NCI-H526 (cell line): ENCODE measurements at regions not wholly inside any gene's neighbourhood (a gene's known extent, or its start where the extent isn't known, plus 50 kb on each side); places are given as distances from the start of the nearest gene placed in this dataset.

ENCODE experiments used
- DNase-seq, 2 experiments: peaks; one replicate each; lab custom pipeline; 2025; lab: John Stamatoyannopoulos, UW

DNA sequence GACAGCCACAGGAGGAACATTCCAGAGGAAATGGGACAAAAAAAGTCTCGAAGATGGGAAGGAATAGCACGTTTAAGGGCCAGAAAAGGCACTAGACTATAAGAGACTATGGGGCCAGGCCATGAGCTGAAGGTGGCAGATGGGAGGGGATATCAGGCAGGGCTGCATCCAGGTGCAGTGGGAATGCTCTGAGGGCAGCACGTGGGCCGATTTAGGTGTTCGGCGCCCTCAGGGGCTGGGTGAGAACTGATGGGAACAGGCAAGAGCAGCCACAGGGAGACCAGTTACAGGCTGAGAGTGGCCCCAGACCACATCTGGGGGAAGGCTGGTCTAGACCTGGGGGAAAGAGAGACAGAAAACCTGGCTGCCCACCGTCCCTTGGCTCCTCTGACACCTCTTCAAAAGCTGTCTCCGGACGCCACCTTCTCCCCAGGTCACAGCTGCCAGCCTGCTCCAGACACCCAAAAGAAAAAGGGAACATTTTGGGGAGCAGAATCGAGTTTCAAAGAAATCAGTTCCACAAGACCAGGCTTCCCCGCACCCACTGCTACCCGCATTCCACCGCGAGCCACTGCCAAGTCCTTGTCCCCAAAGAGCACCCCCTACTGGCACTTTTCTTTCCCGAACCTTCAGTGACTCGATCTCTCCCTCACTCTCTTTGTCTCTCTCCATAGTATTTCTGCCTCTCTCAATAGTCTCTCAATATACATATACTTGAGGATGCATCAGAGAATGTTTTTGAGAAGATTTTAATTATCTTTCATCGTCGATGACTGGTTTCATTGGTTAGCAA lies 190.1 kb upstream of the AGAP1 start:
- peak in 1 of 2 experiments; percentile 8 for DNase-seq

DNA sequence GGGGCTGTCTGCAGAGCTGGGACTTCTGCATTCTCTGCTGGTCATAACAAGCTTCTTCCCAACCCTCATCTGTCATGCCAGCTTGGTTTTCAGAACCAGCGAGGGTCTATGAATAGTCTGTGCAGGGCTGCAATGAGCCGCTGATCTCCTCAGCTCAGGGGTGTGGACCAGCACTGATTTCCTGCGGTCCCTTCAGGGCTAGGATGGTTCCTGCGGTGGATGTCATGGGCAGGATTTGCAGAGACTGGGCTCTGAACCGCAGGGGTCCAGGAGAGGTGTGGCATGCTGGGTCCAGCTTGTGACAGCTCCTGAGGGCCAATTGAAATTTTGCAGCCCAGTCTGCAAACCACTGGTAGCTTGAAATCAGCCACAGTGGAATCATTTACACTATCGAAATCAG lies 188.2 kb upstream of the AGAP1 start:
- DNase-seq, result no peak

DNA sequence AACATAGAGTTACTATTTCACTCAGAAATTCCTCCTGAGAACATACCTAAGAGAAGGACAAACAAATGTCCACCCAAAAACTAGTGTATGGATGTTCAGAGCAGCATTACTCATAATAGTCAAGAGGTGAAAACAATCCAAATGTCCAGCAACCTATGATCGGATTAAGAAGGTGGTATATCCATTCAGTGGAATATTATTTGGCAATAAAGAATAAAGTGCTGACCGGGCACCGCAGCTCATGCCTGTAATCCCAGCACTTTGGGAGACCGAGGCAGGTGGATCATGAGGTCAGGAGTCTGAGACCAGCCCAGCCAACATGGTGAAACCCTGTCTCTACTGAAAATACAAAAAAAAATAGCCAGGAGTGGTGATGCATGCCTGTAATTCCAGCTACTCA lies 182.8 kb upstream of the AGAP1 start:
- no peak for DNase-seq

DNA sequence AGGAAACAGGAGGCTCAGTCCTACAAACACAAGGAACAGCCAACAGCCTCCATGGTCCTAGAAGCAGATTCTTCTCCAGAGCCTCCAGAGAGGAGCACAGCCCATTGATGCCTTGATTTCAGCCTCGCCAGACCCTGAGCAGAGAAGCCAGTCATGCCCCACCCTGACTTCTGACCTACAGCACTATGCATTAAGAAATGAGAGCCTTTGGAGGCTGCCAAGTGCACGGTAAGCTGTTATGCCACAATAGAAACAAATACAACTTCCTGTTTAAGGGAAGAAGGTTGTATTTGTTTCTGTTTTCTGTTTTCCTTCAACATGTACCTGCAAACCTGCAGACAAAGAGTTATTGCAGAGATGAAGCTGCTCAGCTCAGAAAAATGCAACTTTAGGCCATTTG lies 181.3 kb upstream of the AGAP1 start:
- DNase-seq, result no peak

DNA sequence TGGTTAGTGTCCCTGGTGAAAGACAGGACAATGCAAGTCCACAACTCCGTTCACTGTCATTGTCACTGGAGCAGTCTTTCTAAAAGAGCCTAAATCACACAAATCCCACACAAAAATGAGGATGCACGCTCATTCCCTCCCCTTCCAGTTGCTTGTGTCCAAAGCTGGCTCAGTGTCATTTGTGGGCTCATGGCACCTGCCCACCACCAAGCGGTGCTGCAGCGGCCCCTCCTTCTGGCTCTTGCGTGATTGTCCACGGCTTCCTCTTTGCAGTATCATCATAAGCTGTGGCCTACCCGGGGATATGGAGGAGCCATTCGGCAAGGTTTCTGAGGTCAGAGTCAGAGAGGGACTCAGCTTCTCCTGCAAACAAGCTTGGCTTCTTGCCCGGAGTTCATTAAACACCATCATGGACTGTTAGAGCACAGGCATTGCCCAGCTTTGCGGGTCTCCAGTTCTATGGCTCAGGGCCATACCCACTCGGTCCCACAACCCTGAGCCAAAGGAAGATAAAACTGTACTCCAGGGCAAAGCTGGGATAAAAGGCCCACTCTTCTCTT lies 179.4 kb upstream of the AGAP1 start:
- DNase-seq, result no peak

DNA sequence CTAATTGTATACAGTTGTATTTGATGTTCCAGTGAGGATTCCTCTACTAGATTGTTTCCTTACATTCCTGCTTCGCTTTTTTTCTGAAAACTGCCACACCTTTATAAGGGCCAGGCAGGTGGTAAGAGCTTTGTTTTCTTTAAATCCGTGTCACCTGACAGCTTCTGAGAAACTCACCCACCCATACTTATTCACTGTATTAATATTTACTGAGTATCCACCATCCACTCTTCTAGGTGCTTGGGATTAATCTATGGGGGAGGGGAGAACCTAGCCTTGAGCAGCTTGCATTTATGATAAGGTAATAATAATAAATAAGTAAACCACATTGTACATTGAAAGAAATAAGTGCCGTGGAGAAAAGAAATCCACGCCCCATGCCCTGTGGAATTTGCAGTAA lies 174.7 kb upstream of the AGAP1 start:
- DNase-seq, result no peak

DNA sequence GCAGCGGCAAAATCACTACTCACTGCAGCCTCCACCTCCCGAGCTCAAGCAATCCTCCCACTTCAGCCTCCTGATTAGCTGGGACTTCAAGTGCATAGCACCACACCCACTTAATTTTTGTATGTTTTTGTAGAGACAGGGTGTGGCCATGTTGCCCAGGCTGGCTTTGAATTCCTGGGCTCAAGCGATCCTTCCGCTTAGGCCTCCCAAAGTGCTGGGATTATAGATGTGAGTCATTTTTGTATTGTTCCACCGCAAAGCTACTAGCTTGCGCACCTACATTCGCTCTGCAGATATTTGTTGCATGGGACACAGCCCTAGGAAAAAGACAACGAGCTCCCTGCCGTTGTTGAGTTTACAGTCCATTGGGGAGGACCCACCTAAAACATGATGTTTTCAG lies 173.5 kb upstream of the AGAP1 start:
- DNase-seq, result no peak

DNA sequence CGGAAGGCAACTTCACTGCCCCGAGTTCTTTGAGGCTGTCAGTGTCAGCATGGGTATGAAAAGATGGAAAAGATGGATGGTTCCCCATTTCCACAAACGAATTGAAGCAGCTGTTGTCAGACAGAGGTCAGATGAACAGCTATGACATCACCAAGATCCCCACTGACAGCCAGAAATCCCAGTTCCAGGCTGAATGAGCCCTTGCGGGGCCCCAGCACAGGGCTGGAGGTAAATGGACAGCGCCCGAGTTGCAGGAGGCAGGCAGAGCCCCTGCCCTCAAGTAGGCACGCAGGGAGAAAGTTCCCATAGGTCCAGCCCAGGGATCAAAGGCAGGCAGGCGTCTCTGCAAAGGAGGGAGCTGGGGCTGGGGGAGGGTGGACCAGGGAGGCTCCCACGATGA lies 169.5 kb upstream of the AGAP1 start:
- peak in 1 of 2 experiments; percentile 18 for DNase-seq

DNA sequence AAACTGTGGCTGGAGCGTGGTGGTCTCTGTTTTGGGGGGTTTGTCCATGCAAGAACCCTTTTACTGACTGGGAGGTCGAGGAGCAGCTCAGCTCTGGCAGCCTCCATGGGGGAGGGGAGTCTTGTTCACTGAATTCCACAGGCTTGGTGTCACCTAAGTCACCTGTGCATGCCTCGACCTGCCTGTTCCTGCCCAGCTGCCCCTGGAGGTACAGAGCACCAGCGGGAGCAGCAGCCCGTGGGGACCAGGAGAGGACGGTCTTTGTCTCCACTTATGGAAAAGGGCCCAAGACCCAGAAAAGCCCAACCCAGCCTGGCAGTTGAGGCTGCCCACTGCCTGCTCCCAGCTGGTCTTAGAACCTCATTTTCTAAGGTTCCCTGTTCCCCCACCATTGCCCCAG lies 168.7 kb upstream of the AGAP1 start:
- peak; percentile 57 to 87 for DNase-seq

DNA sequence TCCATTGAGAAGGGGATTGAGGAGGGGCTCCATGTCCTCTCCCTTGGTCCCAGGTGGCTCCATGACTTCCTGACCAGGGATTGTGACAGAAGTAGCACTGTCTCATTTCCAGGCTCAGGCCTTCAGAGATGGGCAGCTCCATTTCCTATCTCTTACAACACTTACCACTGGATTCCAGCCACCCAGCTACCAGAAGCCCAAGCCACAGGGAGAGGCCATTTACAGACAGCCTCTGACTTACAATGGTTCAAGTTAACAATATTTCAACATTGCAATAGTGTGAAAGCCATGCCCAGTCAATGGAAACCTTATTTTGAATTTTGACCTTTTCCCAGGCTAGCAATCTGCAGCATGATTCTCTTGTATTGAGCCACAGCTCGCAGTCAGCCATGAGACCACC lies 164.9 kb upstream of the AGAP1 start:
- DNase-seq, result no peak

DNA sequence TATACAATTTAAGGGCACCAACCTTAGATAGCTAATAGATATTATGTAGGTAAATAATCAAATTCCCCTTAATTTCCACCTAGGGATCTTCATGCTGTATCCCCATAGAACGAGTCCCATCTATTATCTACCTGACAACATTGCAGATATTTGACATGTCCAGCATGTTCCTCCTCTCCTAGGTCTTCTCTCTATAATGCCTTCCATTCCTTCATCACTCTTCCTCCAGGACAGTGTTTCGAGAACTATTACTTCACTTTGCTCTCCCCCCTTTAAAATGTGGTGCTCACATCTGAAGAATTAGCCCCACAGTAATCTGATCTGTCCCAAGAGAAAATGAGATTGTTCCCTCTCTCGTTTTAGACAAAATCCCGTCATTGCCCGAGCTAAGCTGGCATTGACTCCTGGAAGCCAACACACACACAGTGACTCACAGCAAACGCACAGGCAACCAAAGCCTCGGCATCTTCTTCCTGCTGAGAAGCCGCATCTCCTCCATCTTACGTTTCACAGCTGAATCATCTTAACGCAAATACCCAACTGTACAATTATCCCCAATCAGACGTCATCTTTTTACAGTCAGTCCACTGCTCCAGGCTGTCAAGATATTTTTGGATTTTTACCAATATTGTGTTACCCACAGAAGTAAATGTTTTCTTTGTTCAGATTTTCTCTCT lies 162.9 kb upstream of the AGAP1 start:
- no peak for DNase-seq

DNA sequence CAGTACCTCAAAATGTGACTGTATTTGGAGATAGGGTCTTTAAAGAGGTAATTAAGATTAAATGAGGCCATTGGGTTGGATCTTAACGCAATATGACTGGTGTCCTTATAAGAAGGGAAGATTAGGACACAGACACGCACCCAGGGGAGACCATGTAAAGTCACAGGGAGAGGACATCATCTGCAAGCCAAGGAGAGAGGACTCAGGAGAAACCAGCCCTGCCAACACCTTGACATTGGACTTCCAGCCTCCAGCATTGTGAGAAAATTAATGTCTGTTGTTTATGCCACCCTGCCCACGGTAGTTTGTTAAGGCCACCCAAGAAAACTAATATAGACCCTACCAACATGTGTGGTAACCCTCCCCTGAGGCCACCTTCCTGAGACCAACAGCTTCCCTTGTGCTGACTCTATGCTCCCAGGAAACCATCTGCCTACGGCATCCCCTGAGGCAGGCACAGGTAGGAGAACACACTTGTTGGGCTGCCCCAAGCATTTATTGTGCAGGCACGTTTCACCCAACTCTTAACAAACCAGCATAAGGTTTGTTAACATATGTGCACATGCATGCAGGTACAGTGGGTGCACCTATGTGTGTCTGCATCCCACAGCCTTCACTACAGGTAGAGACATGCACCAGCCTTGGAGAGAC lies 161.5 kb upstream of the AGAP1 start:
- DNase-seq, result no peak

DNA sequence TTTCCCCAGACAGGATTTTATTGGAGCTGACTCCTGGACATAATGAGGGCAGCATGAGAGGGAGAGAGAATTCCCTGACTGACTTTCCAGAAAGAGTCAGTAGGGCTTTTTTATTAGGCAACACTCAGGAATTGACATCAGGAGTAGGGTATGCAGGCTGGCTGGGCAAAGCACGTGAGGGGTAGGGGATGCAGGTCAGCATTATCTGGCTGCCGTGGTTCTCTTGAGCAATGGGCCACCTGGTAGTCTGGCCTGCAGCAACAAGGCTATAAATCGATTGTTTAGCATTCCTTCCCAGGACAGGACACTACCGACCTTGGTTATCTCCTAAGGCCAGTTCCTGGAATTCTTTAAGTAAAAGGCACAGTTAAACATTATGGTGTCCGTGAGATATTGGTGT lies 160.8 kb upstream of the AGAP1 start:
- no peak for DNase-seq

DNA sequence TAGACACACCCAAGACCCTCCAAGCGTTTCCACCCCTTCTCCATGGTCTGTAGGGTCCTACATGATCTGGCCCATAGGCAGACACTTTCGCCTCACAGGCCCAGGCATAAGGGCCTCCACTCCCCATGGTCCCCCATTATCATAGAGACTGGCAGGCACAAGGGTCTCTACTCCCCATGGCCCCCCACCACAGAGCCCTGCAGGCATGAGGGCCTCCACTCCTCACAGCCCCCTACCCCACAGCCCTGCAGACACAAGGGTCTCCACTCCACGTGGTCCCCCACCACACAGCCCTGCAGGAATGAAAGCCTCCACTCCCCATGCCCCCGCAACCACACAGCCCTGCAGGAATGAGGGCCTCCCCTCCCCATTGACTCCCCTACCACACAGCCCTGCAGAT lies 159.7 kb upstream of the AGAP1 start:
- no peak for DNase-seq

DNA sequence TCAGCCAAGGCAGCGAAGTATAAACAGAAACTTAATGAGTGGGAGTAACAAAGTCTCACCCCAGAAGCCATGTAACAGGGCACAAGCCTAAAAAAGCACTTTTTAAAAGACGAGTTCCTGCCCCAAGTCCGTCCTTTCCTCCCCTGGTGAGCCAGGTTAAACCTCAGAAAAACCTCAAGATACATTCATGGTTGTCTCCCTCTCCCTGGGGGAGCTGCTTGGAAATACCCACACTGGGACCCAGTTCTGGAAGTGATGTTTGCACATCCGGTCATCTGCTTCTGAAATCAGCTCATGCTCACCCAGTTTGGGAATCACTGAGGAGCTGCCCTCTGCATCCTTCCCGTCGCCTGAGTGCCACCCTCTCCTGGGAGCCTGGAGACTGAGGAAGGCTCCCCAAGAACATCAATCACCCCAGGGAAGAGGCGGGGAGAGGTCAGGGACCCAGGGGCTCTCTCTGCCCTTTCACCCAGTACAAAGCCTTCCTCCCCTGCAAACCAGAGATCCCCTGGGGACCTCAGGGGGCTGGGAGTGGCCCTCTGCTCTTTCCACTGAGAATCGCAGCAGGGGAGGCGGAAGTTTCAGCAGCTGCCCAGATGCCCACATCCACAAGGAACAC lies 150.6 kb upstream of the AGAP1 start:
- no peak for DNase-seq

DNA sequence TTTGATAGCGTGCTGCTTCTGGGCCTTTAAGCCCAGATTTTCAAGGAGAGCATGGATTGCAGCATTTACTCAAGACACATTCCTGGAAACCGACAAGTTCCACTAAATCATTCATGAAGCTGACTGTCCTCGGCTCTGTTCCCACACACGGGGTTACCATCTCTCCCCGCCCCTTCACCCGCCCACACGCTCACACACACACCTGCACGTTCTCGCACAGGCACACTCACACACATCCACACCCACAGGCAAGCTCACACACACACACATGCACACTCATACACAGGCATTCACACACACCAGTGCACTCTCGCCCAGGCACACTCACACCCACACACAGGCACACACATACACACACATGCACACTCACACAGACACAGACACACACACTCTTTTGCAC lies 150.0 kb upstream of the AGAP1 start:
- no peak for DNase-seq

DNA sequence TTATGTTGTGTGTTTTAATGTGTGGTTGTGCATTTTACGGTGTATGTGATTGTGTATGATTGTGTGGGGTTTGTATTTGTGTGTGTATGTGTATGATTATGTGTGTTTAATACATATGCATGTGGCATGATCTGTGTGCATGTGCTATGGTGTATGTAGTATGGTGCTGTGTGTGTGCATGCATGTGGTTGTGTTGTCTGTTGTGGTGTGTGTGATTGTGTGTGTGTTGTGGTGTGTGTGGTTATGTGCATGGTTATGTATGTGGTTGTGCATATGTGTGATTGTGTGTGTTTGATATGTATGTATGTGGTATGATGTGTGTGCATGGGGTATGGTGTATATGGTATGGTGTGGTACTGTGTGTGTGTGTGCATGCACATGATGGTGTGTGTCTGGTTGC lies 148.1 kb upstream of the AGAP1 start:
- DNase-seq, result no peak

DNA sequence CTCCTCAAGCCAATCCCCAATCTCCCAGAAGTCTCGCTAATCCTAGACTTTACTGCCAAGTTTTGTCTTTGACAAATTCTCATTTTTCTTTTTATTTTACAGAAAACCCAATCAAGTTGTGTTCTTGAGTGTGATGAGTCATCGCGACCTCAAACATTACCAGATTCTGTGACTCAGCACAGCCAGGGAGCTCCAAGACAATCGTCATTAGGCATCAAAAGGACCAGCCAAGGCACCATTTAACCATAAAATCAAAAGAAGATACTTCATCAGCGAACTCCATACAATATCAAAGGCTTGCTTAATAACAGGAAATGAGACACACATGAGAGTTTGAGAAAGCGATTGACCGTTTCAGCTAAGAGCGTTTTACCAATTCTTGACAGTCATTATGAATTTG lies 146.2 kb upstream of the AGAP1 start:
- DNase-seq, result no peak

DNA sequence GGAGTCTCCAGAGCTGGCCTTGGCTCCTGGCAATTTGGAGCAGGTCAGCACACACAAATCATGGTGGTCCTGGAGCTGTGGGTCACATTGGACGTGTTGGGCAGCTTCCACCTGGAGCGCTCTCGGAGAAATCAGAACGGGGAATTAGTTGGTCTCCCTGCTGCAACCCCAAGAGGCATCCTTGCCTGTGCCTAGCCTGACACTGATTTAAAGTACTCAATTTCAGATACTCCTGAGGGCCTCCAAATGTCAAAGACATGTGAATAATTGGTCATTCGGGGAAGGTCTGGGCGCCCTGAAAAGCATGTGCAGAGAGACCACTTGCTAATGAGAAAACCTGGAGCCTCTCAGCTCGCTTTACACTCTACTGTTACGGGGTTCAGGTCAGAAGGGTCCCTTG lies 145.5 kb upstream of the AGAP1 start:
- no peak for DNase-seq

DNA sequence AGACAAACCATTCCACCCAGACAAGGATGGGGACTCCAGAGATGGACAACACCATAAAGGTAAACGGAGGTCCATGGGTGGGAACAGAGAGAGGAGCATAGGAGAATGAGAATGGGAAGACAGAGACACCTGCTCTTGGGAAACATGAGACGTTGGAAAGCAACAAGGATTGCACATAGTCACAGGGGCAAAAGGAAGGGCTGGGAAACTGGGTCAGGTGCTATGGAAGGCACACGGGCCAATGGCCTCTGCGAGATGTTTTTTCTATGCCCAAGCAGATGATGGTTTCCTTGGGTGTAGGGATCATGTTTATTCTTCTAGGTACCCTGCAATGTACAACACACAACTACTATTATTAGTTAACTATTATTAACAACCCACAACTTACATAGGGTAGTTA lies 143.6 kb upstream of the AGAP1 start:
- DNase-seq, result no peak

DNA sequence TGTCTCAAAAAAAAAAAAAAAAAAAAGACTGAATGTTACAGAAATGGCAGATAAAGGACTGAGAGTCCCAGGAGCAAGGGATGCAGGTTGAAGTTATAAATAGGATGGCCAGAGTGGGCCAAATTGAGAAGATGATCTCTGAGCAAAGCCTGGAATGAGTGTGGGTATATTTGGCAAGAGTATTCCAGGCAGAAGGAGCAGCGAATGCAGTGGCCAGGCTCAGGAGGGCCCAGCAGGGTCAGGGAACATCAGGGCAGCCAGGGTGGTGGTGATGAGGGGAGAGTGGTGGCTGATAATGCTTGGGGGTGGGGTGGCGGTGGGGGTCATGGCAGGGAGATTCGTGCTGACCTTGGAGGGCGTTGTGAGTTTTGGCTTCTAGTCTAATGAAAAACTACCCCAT lies 141.3 kb upstream of the AGAP1 start:
- DNase-seq, result no peak

DNA sequence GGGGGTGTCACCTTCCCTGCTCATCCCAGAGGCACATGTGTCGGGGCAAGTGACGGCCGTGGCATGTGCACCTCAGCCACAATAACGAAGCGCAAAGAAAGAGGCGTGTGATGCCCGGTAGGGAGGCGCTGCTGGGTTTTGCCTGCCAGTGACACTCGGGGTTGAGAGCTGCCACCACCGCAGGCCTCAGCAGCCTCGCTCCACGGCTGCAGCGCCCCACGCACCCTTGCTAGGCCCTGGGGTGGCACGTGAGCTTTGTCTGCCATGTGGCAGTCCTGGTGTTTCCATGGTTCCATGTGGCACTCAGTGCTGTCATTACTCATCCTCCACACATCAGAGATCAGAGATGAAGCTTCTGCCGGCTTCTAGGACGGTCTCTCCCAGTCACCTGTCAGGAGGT lies 136.0 kb upstream of the AGAP1 start:
- no peak for DNase-seq
